T-helper 1 cell treated with Interleukin-12 subunit alpha and Interleukin-12 subunit beta and Interleukin-4 antibody, amounts not matched to agents 30 μg/mL and 1 μg/mL, for 36 hours (primary cell): ENCODE measurements at regions not wholly inside any gene's neighbourhood (a gene's known extent, or its start where the extent isn't known, plus 50 kb on each side); places are given as distances from the start of the nearest gene placed in this dataset.

Experiments used
- H3K27ac Mint-ChIP-seq: one replicate; pipeline ENCODE4 v1.8.0; 2021; ENCODE audit warnings: mild to moderate bottlenecking, mixed read lengths
- H3K27me3 Mint-ChIP-seq: one replicate; pipeline ENCODE4 v1.8.0; 2021; ENCODE audit warnings: low read depth, mixed read lengths
- H3K36me3 Mint-ChIP-seq: one replicate; pipeline ENCODE4 v1.8.0; 2021; ENCODE audit warnings: low read depth, mixed read lengths
- H3K4me1 Mint-ChIP-seq: one replicate; pipeline ENCODE4 v1.8.0; 2021; ENCODE audit warnings: low read depth, mixed read lengths
- H3K4me3 Mint-ChIP-seq: one replicate; pipeline ENCODE4 v1.8.0; 2021; ENCODE audit warnings: mild to moderate bottlenecking, moderate library complexity, mixed read lengths
- H3K9me3 Mint-ChIP-seq: one replicate; pipeline ENCODE4 v1.8.0; 2021; ENCODE audit warnings: mixed read lengths

GRCh38 chr10:117601716-117602115 lies 59.2 kb downstream of the EMX2 start:
- H3K27ac Mint-ChIP-seq, result no peak overlapping the region

GRCh38 chr10:117603081-117603480 lies 60.5 kb downstream of the EMX2 start:
- Mint-ChIP-seq H3K9me3 (no peaks in the 10 kb centered on the region), H3K36me3 (no peaks in the 10 kb centered on the region), H3K27me3 (peaks cover 6% of the 10 kb centered on the region), H3K27ac (no peak overlapping the region), H3K4me1 (no peaks in the 10 kb centered on the region), H3K4me3 (no peak overlapping the region)

More at GRCh38 chr10:117601716-117602115, 59.2 kb downstream of the EMX2 start:
- Mint-ChIP-seq H3K4me3 (no peak overlapping the region), H3K27me3 (peaks cover 9% of the 10 kb centered on the region), H3K36me3 (no peaks in the 10 kb centered on the region), H3K4me1 (no peaks in the 10 kb centered on the region), H3K9me3 (no peaks in the 10 kb centered on the region)

GRCh38 chr10:117603726-117604125 lies 61.2 kb downstream of the EMX2 start:
- Mint-ChIP-seq H3K36me3 (no peaks in the 10 kb centered on the region), H3K4me1 (no peaks in the 10 kb centered on the region), H3K27me3 (peaks cover 4% of the 10 kb centered on the region), H3K9me3 (no peaks in the 10 kb centered on the region), H3K4me3 (no peak overlapping the region), H3K27ac (no peak overlapping the region)

- no peaks in the 10 kb centered on the region for H3K9me3 Mint-ChIP-seq
- no peaks in the 10 kb centered on the region for H3K27me3 Mint-ChIP-seq
- H3K36me3 Mint-ChIP-seq, result no peaks in the 10 kb centered on the region
- H3K4me3 Mint-ChIP-seq, result no peak overlapping the region
- no peak overlapping the region for H3K27ac Mint-ChIP-seq
- no peaks in the 10 kb centered on the region for H3K4me1 Mint-ChIP-seq
These were observed 66.7 kb downstream of the EMX2 start for GRCh38 chr10:117609095-117609795.

- no peaks in the 10 kb centered on the region for H3K9me3 Mint-ChIP-seq
- H3K27me3 Mint-ChIP-seq, result no peaks in the 10 kb centered on the region
- no peak overlapping the region for H3K4me3 Mint-ChIP-seq
- H3K4me1 Mint-ChIP-seq, result no peaks in the 10 kb centered on the region
- no peak overlapping the region for H3K27ac Mint-ChIP-seq
- H3K36me3 Mint-ChIP-seq, result no peaks in the 10 kb centered on the region
These were observed 67.2 kb downstream of the EMX2 start for GRCh38 chr10:117609796-117610170.

GRCh38 chr10:117610321-117610720 lies 67.8 kb downstream of the EMX2 start:
- Mint-ChIP-seq H3K27me3 (no peaks in the 10 kb centered on the region), H3K36me3 (no peaks in the 10 kb centered on the region), H3K27ac (no peak overlapping the region), H3K4me1 (no peaks in the 10 kb centered on the region), H3K9me3 (no peaks in the 10 kb centered on the region), H3K4me3 (no peak overlapping the region)

- H3K4me1 Mint-ChIP-seq, result no peaks in the 10 kb centered on the region
- no peaks in the 10 kb centered on the region for H3K36me3 Mint-ChIP-seq
- no peaks in the 10 kb centered on the region for H3K9me3 Mint-ChIP-seq
- no peaks in the 10 kb centered on the region for H3K27me3 Mint-ChIP-seq
- H3K27ac Mint-ChIP-seq, result no peak overlapping the region
- H3K4me3 Mint-ChIP-seq, result no peak overlapping the region
These were observed 69.6 kb downstream of the EMX2 start for GRCh38 chr10:117612113-117612512.

- H3K27ac Mint-ChIP-seq, result no peak overlapping the region
- no peaks in the 10 kb centered on the region for H3K36me3 Mint-ChIP-seq
- H3K9me3 Mint-ChIP-seq, result no peaks in the 10 kb centered on the region
- H3K4me1 Mint-ChIP-seq, result no peaks in the 10 kb centered on the region
- H3K27me3 Mint-ChIP-seq, result no peaks in the 10 kb centered on the region
- H3K4me3 Mint-ChIP-seq, result no peak overlapping the region
These were observed 73.1 kb downstream of the EMX2 start for GRCh38 chr10:117615649-117616048.

- no peaks in the 10 kb centered on the region for H3K4me1 Mint-ChIP-seq
- H3K27ac Mint-ChIP-seq, result no peak overlapping the region
- H3K27me3 Mint-ChIP-seq, result peaks cover under 1% of the 10 kb centered on the region
- no peak overlapping the region for H3K4me3 Mint-ChIP-seq
- H3K36me3 Mint-ChIP-seq, result no peaks in the 10 kb centered on the region
- H3K9me3 Mint-ChIP-seq, result no peaks in the 10 kb centered on the region
These were observed 73.6 kb downstream of the EMX2 start for GRCh38 chr10:117616179-117616578.

GRCh38 chr10:117617086-117617485 lies 74.5 kb downstream of the EMX2 start:
- Mint-ChIP-seq H3K4me3 (no peak overlapping the region), H3K9me3 (no peaks in the 10 kb centered on the region), H3K27me3 (peaks cover 7% of the 10 kb centered on the region), H3K4me1 (no peaks in the 10 kb centered on the region), H3K36me3 (no peaks in the 10 kb centered on the region), H3K27ac (no peak overlapping the region)

- Mint-ChIP-seq H3K4me3 (no peak overlapping the region), H3K9me3 (no peaks in the 10 kb centered on the region), H3K36me3 (no peaks in the 10 kb centered on the region), H3K27me3 (peaks cover 11% of the 10 kb centered on the region), H3K4me1 (no peaks in the 10 kb centered on the region), H3K27ac (no peak overlapping the region)
These were observed 75.1 kb downstream of the EMX2 start for GRCh38 chr10:117617659-117618058.

- H3K36me3 Mint-ChIP-seq, result no peaks in the 10 kb centered on the region
- H3K4me3 Mint-ChIP-seq, result no peak overlapping the region
- peaks cover 11% of the 10 kb centered on the region for H3K27me3 Mint-ChIP-seq
- no peak overlapping the region for H3K27ac Mint-ChIP-seq
- H3K4me1 Mint-ChIP-seq, result no peaks in the 10 kb centered on the region
- no peaks in the 10 kb centered on the region for H3K9me3 Mint-ChIP-seq
These were observed 76.7 kb downstream of the EMX2 start for GRCh38 chr10:117619223-117619622.

GRCh38 chr10:117619707-117620405 lies 77.3 kb downstream of the EMX2 start:
- Mint-ChIP-seq H3K9me3 (no peaks in the 10 kb centered on the region), H3K4me3 (no peak overlapping the region), H3K36me3 (no peaks in the 10 kb centered on the region), H3K27ac (no peak overlapping the region), H3K4me1 (no peaks in the 10 kb centered on the region), H3K27me3 (peaks cover 12% of the 10 kb centered on the region)

- Mint-ChIP-seq H3K27me3 (peaks cover 16% of the 10 kb centered on the region), H3K27ac (no peak overlapping the region), H3K36me3 (no peaks in the 10 kb centered on the region), H3K9me3 (no peaks in the 10 kb centered on the region), H3K4me3 (no peak overlapping the region), H3K4me1 (no peaks in the 10 kb centered on the region)
These were observed 78.7 kb downstream of the EMX2 start for GRCh38 chr10:117621196-117621595.

- no peak overlapping the region for H3K4me3 Mint-ChIP-seq
- H3K27me3 Mint-ChIP-seq, result peaks cover 16% of the 10 kb centered on the region
- no peak overlapping the region for H3K27ac Mint-ChIP-seq
- H3K36me3 Mint-ChIP-seq, result no peaks in the 10 kb centered on the region
- no peaks in the 10 kb centered on the region for H3K9me3 Mint-ChIP-seq
- no peaks in the 10 kb centered on the region for H3K4me1 Mint-ChIP-seq
These were observed 79.4 kb downstream of the EMX2 start for GRCh38 chr10:117621795-117622420.
